ENCODE measurements at regions not wholly inside any gene's neighbourhood (a gene's known extent, or its start where the extent isn't known, plus 50 kb on each side); places are given as distances from the start of the nearest gene placed in this dataset.

GRCh38 chr1:94708811-94709210, 111.3 kb upstream of the SLC44A3 start:
- no peak for TF ChIP-seq CTCF (IDR thresholded peaks at IDR 0.05 in 8 of 11, conservative IDR thresholded peaks at IDR 0.05 in 3 of 11)
- no peak for TF ChIP-seq POLR2AphosphoS5 (IDR thresholded peaks at IDR 0.05)

Measured in spleen (tissue), 7 donors.